ENCODE measurements at regions not wholly inside any gene's neighbourhood (a gene's known extent, or its start where the extent isn't known, plus 50 kb on each side); places are given as distances from the start of the nearest gene placed in this dataset.

DNA sequence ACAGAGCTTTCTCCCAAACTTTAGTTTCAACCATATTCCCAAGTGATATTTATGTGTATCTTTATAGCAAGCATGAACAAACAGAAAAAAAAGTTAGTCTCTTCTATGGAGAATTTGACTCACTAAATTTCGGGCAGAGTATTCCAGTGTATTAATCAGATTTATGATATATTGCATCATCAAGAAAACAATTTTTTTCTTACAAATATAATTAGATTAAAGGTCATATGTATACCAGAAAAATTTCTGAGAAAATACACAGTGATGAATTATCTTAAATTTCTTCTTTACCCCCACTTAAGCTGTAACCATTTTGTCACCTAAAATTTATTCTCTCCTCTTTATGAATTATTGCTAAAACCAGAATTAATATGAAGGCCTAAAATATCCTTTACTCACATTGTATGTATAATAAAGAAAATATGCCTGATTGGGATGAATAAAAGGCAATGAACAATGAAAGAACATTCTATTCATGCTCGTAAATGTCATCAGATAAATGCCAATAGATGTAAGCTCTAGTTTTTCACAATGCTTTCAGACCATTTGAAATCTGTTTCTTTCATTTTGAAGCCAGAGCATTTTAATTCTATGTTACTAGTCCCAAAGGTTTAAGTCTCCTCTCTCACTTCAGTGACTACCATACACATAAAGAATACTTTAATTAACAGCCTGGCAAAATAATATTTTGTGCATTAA, 192.1 kb downstream of the HGF start:
- DNase-seq (ENCODE audit: low read depth), result peak; percentile 16
- TF ChIP-seq, protein P1, sequence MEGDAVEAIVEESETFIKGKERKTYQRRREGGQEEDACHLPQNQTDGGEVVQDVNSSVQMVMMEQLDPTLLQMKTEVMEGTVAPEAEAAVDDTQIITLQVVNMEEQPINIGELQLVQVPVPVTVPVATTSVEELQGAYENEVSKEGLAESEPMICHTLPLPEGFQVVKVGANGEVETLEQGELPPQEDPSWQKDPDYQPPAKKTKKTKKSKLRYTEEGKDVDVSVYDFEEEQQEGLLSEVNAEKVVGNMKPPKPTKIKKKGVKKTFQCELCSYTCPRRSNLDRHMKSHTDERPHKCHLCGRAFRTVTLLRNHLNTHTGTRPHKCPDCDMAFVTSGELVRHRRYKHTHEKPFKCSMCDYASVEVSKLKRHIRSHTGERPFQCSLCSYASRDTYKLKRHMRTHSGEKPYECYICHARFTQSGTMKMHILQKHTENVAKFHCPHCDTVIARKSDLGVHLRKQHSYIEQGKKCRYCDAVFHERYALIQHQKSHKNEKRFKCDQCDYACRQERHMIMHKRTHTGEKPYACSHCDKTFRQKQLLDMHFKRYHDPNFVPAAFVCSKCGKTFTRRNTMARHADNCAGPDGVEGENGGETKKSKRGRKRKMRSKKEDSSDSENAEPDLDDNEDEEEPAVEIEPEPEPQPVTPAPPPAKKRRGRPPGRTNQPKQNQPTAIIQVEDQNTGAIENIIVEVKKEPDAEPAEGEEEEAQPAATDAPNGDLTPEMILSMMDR (IDR thresholded peaks at IDR 0.05; ENCODE audit: insufficient read depth, low read length), result no peak
- no peak overlapping the region for H3K4me3 ChIP-seq (ENCODE audit: low read depth, low read length)

DNA sequence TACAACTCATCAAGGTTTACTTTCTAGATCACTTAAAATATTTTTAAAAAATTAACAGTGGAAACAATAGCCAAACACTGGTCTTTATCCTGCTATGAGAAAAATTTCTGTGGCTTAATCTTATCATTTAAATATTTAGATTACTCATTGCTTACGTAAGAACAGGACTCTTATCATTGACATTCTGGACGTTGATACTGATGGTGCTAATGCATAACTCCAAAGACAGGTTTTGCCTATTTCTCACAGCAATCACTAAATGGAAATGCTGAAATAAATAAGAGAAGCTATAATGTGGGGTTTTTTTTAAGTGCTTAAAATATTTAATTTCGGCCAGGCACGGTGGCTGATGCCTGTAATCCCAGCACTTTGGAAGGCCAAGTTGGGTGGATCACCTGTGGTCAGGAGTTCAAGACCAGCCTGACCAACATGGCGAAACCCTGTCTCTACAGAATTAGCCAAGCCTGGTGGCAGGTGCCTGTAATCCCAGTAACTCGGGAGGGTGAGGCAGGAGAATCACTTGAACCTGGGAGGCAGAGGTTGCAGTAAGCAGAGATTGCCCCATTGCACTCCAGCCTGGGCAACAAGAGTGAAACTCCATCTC, 195.0 kb downstream of the HGF start:
- TF ChIP-seq, protein P1 (IDR thresholded peaks at IDR 0.05; ENCODE audit: insufficient read depth, low read length), result no peak
- no peak overlapping the region for H3K4me3 ChIP-seq (ENCODE audit: low read depth, low read length)
- DNase-seq (ENCODE audit: low read depth), result peak; percentile 94

DNA sequence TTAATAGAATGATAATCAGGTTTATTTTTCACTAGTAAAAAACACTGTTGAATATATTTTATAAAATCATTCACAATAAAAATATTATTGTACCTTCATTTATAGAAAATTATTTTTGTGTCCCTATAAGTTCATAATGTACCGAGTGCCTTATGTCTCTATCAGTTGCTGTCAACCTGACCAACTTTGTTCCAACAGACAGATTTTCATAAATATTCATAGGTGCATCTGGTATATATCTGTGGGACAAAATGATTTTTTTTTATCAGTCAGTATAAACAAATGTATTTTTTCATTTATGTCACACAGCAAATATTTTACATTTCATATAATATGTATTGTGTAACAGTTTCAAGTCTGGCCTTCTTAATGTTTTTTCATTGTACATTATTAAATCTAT, 195.9 kb downstream of the HGF start:
- H3K4me3 ChIP-seq (ENCODE audit: low read depth, low read length), result no peak overlapping the region
- TF ChIP-seq, protein P1 (IDR thresholded peaks at IDR 0.05; ENCODE audit: insufficient read depth, low read length), result no peak
- peak; percentile 14 for DNase-seq (ENCODE audit: low read depth)

GRCh38 chr7:81573128-81573527, 196.7 kb downstream of the HGF start:
- no peak overlapping the region for H3K4me3 ChIP-seq (ENCODE audit: low read depth, low read length)
- TF ChIP-seq, protein P1 (IDR thresholded peaks at IDR 0.05; ENCODE audit: insufficient read depth, low read length), result no peak
- DNase-seq (ENCODE audit: low read depth), result peak; percentile 21

DNA sequence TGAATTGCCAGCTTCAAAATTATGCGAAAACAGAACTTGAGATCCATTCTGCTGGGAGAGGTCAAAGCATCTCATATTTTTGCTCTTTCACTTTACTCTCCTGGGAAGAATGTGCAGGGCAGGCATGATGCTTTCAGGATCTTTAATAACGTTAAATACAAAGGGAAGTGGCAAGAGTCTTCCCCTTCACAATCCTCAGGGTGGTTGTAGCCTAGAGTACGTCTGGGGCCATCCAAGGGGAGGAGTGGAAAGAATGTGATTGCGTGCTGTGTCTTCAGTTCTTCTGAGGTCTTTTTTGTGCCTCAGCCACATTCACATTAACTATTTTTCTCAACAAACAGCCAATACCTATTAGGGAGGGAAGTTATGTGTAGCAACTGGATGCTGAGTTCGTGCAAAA, 207.3 kb downstream of the HGF start:
- TF ChIP-seq, protein P1 (IDR thresholded peaks at IDR 0.05; ENCODE audit: insufficient read depth, low read length), result no peak
- peak; percentile 9 for DNase-seq (ENCODE audit: low read depth)

DNA sequence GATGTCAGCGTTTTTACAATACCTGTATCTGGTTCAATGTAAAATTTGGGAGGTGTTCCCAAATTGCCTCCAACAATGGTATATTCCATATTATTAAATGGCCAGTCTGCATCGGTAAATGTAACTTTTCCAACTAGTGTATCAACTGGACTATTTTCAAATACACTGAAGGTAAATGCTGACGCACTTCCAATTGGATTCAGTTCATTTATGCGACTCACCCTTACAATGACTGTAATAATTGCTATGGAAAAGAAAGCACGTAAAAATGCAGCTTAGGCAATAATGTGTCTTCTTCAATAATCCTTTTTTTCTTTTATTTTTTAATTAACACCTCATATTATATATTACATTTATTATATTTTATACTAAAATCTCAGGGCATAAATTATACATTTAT, 209.1 kb downstream of the HGF start:
- DNase-seq (ENCODE audit: low read depth), result peak; percentile 34
- TF ChIP-seq, protein P1 (IDR thresholded peaks at IDR 0.05; ENCODE audit: insufficient read depth, low read length), result no peak
- H3K4me3 ChIP-seq (ENCODE audit: low read depth, low read length), result no peak overlapping the region

More for the DNA sequence above, 207.3 kb downstream of the HGF start:
- H3K4me3 ChIP-seq (ENCODE audit: low read depth, low read length), result no peak overlapping the region
